Large intestine (tissue), 3 donors: ENCODE measurements at regions not wholly inside any gene's neighbourhood (a gene's known extent, or its start where the extent isn't known, plus 50 kb on each side); places are given as distances from the start of the nearest gene placed in this dataset.
A peak's percentile ranks its signal among the peaks of the same experiment; 100 is the strongest.
"Not testable (repeated sequence)": the region's sequence is repeated elsewhere in the genome, so short reads cannot be mapped to it uniquely, and the experiment has no call there.

ENCODE experiments used
- DNase-seq, 2 donors: peaks; one replicate each; pipeline versions ENCODE4 v3.0.0 to v3.0.0-alpha.2; 2013
- H3K27ac ChIP-seq: one replicate; pipeline ENCODE4 v1.5.1; 2013; ENCODE audit warnings: low read length
- H3K27me3 ChIP-seq: 2 replicates; pipeline ENCODE4 v1.6.1; 2013; ENCODE audit warnings: low read length; ENCODE audit not compliant: control insufficient read depth, insufficient read depth
- H3K36me3 ChIP-seq: 2 replicates; pipeline ENCODE4 v1.6.1; 2013; ENCODE audit warnings: low read length; ENCODE audit not compliant: control insufficient read depth, insufficient read depth
- H3K4me1 ChIP-seq: one replicate; pipeline ENCODE4 v1.6.1; 2013; ENCODE audit warnings: low read length; ENCODE audit not compliant: control insufficient read depth, insufficient read depth
- H3K4me3 ChIP-seq: one replicate; pipeline ENCODE4 v1.5.1; 2013; ENCODE audit warnings: low read length
- H3K9me3 ChIP-seq: one replicate; pipeline ENCODE4 v1.6.1; 2013; ENCODE audit warnings: mild to moderate bottlenecking, low read depth, low read length, moderate library complexity; ENCODE audit not compliant: control insufficient read depth
- WGBS: methylation state at CpG from one replicate; pipeline ENCODE4 v1.1.5; 2013; ENCODE audit warnings: low lambda C conversion rate; ENCODE audit not compliant: insufficient coverage; 5-methylcytosine and 5-hydroxymethylcytosine counted together

- no peaks in the 10 kb centered on the region for H3K9me3 ChIP-seq
- no peaks in the 10 kb centered on the region for H3K36me3 ChIP-seq
- no peak overlapping the region for H3K4me3 ChIP-seq
- no peaks in the 10 kb centered on the region for H3K27me3 ChIP-seq
- no peaks in the 10 kb centered on the region for H3K4me1 ChIP-seq
- 43% methylated on average over 2 of the region's 2 CpGs for WGBS
- peak; percentile 19 to 45 for DNase-seq
- no peak overlapping the region for H3K27ac ChIP-seq
Measured at GRCh38 chr20:52312132-52312729, 120.7 kb upstream of the ZFP64 start.

DNA sequence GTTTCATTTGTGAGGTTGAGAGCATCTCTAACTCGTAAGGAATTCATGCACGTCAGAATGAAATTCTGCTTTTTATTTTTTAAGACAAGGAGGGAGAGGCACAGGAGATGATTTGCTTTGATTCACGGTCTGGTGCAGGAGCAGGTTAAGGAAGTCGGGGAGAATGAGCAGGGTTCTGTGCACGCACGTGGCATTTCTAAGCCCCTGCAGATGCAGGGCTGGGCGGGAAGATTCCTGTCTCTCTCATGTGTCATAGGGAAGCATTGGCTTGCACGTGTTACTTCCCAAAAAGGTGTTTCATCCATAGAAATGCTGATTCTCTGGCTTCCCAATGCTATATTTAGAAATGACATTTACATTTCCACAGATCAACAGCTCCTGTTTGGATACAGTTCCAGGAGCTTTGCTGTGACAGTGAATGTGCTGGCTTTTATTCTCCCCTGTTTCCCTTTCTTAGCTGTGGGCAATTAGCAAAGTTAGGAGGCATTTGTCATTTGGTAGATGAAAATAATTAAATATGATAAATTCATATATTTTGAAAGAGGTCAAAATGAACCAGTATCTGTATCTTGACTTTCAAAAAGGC is 119.7 kb upstream of the ZFP64 start:
- Histone ChIP-seq H3K4me3 (no peak overlapping the region), H3K4me1 (no peaks in the 10 kb centered on the region), H3K9me3 (no peaks in the 10 kb centered on the region), H3K27ac (no peak overlapping the region), H3K36me3 (no peaks in the 10 kb centered on the region), H3K27me3 (no peaks in the 10 kb centered on the region)
- WGBS: 80% methylated on average over 1 of the region's 8 CpGs
- no peak for DNase-seq

- no peak for DNase-seq
- Histone ChIP-seq H3K4me1 (no peaks in the 10 kb centered on the region), H3K4me3 (no peak overlapping the region), H3K27ac (no peak overlapping the region), H3K27me3 (no peaks in the 10 kb centered on the region), H3K36me3 (no peaks in the 10 kb centered on the region), H3K9me3 (no peaks in the 10 kb centered on the region)
- WGBS: 85% methylated on average over 2 of the region's 7 CpGs
Measured at GRCh38 chr20:52309181-52309580, 117.6 kb upstream of the ZFP64 start.

DNA sequence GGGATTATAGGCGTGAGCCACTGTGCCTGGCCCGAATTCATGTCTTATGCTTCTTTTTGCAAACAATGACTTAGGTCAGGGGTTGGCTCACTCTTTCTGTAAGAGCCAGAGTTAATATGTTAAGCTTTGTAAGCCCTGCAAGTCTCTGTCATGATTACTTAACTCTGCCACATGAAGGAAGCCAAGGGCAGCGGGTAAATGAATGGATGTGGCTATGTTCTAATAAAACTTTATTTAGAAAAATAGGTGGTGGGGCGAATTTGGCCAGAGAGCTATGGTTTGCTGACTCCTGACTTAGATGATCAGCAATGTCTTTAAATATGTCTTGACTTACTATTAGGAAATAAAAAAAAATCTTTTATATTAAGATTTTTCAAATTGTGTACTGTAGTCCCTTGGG is 114.9 kb upstream of the ZFP64 start:
- H3K4me1 ChIP-seq: no peaks in the 10 kb centered on the region
- H3K36me3 ChIP-seq: no peaks in the 10 kb centered on the region
- no peak for DNase-seq
- H3K9me3 ChIP-seq: no peaks in the 10 kb centered on the region
- no peaks in the 10 kb centered on the region for H3K27me3 ChIP-seq
- 80% methylated on average over 1 of the region's 4 CpGs for WGBS
- H3K4me3 ChIP-seq: no peak overlapping the region
- no peak overlapping the region for H3K27ac ChIP-seq

GRCh38 chr20:52305858-52306257 is 114.3 kb upstream of the ZFP64 start:
- WGBS: no CpG with 5 or more reads among the region's 7 CpGs
- Histone ChIP-seq H3K36me3 (no peaks in the 10 kb centered on the region), H3K4me3 (no peak overlapping the region), H3K27me3 (no peaks in the 10 kb centered on the region), H3K9me3 (no peaks in the 10 kb centered on the region), H3K27ac (no peak overlapping the region), H3K4me1 (no peaks in the 10 kb centered on the region)
- DNase-seq: no peak

DNA sequence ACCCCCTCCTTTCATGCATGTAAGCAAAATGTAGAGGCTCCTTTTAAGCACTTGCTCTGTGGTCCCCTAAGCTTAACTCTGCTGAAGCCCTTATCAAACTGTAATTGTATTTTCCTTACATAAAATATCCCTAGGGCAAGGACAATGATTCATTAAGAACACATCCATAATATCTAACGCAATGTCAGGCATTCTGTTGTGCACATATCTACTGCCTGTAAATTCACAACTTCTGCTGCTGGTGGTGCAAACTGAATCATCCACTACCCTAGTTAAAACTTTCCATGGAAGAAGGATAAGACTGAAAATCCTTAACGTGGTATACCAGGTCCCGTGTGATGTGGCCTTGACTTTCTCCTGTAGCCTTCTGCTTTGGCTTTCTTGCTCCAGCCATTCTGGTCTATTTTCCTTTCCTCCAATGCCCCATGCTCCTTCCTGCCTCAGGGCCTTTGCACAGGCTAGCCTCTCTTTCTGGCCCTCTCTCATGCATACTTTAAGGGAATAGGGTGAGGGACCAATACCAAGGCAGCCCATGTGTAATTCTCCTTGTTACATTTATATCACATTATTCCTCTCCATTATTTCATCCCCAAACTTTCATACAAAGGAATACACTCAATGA is 113.6 kb upstream of the ZFP64 start:
- H3K4me1 ChIP-seq: no peaks in the 10 kb centered on the region
- H3K36me3 ChIP-seq: no peaks in the 10 kb centered on the region
- no CpG with 5 or more reads among the region's 3 CpGs for WGBS
- DNase-seq: no peak
- no peak overlapping the region for H3K27ac ChIP-seq
- H3K4me3 ChIP-seq: no peak overlapping the region
- H3K27me3 ChIP-seq: no peaks in the 10 kb centered on the region
- no peaks in the 10 kb centered on the region for H3K9me3 ChIP-seq

- H3K9me3 ChIP-seq: no peaks in the 10 kb centered on the region
- WGBS: no CpG with 5 or more reads among the region's 7 CpGs
- H3K27me3 ChIP-seq: no peaks in the 10 kb centered on the region
- H3K27ac ChIP-seq: no peak overlapping the region
- DNase-seq: no peak
- H3K36me3 ChIP-seq: no peaks in the 10 kb centered on the region
- H3K4me3 ChIP-seq: no peak overlapping the region
- no peaks in the 10 kb centered on the region for H3K4me1 ChIP-seq
Measured at GRCh38 chr20:52303281-52303950, 111.8 kb upstream of the ZFP64 start.

DNA sequence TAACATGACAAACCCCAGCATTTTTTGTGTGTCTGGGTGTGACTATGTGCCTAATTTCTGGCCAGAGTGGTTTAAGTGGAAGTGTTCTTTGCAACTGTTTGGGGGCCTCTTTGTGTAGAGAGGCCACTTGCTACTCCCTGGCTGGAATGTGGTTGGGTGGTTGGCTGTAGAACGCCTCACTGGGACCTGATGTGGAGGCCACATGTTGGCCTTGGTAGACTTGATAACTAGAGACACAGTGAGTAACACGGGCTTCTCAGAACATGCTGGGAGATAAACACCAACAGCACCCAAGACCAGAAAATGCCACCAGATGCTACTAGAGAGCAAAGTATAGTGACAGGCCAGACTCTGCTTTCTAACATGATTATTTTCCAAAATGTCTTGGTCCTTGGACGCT is 111.2 kb upstream of the ZFP64 start:
- no peak for DNase-seq
- H3K9me3 ChIP-seq: no peaks in the 10 kb centered on the region
- no peak overlapping the region for H3K27ac ChIP-seq
- H3K27me3 ChIP-seq: no peaks in the 10 kb centered on the region
- no peaks in the 10 kb centered on the region for H3K36me3 ChIP-seq
- no peak overlapping the region for H3K4me3 ChIP-seq
- no CpG with 5 or more reads among the region's 3 CpGs for WGBS
- H3K4me1 ChIP-seq: no peaks in the 10 kb centered on the region

DNA sequence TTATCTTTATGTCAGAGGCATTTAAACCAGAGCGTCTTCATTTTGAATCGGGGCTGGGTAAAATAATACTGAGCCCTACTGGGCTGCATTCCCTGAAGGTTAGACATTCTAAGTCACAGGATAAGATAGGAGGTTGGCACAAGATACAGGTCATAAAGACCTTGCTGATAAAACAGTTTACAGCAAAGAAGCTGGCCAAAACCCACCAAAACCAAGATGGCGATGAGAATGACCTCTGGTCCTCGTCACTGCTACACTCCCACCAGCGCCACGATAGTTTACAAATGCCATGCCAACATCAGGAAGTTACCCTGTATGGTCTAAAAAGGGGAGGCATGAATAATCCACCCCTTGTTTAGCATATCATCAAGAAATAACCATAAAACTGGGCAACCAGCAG is 110.5 kb upstream of the ZFP64 start:
- H3K4me3 ChIP-seq, H3K36me3 ChIP-seq, H3K27ac ChIP-seq, H3K27me3 ChIP-seq, H3K4me1 ChIP-seq, H3K9me3 ChIP-seq, DNase-seq: not testable (repeated sequence)
- no CpG with 5 or more reads among the region's 6 CpGs for WGBS

GRCh38 chr20:52295556-52295955 is 104.0 kb upstream of the ZFP64 start:
- no peak for DNase-seq
- Histone ChIP-seq H3K9me3 (no peaks in the 10 kb centered on the region), H3K27me3 (no peaks in the 10 kb centered on the region), H3K4me1 (no peaks in the 10 kb centered on the region), H3K36me3 (no peaks in the 10 kb centered on the region), H3K27ac (no peak overlapping the region), H3K4me3 (no peak overlapping the region)
- 60% methylated on average over 1 of the region's 7 CpGs for WGBS
